Middle frontal gyrus (tissue), 1 donor: ENCODE measurements at regions not wholly inside any gene's neighbourhood (a gene's known extent, or its start where the extent isn't known, plus 50 kb on each side); places are given as distances from the start of the nearest gene placed in this dataset.
"Not testable (repeated sequence)": the region's sequence is repeated elsewhere in the genome, so short reads cannot be mapped to it uniquely, and the experiment has no call there.

ENCODE experiments used
- DNase-seq: peaks from one replicate; pipeline ENCODE4 v3.0.0-alpha.2; 2015; ENCODE audit warnings: low spot score; ENCODE audit errors: extremely low spot score

GRCh38 chr2:72031346-72032110 is 116.1 kb downstream of the CYP26B1 start:
- no peak for DNase-seq

- DNase-seq, result no peak
These were observed 118.7 kb downstream of the CYP26B1 start for GRCh38 chr2:72028996-72029395.

GRCh38 chr2:72028351-72028995 is 119.2 kb downstream of the CYP26B1 start:
- no peak for DNase-seq

GRCh38 chr2:72027426-72028161 is 120.1 kb downstream of the CYP26B1 start:
- DNase-seq, result no peak

- no peak for DNase-seq
These were observed 120.7 kb downstream of the CYP26B1 start for GRCh38 chr2:72026819-72027425.

GRCh38 chr2:72024451-72025175 is 123.0 kb downstream of the CYP26B1 start:
- no peak for DNase-seq

GRCh38 chr2:72023678-72024390 is 123.8 kb downstream of the CYP26B1 start:
- DNase-seq, result no peak

- not testable (repeated sequence) for DNase-seq
These were observed 126.3 kb downstream of the CYP26B1 start for GRCh38 chr2:72021371-72021770.

GRCh38 chr2:72015266-72015665 is 132.4 kb downstream of the CYP26B1 start:
- DNase-seq, result no peak

GRCh38 chr2:72014831-72015230 is 132.8 kb downstream of the CYP26B1 start:
- DNase-seq, result no peak

GRCh38 chr2:72013726-72014125 is 133.9 kb downstream of the CYP26B1 start:
- DNase-seq, result no peak

GRCh38 chr2:72012886-72013574 is 134.6 kb downstream of the CYP26B1 start:
- DNase-seq, result no peak

- no peak for DNase-seq
These were observed 135.9 kb downstream of the CYP26B1 start for GRCh38 chr2:72011791-72012190.

- DNase-seq, result no peak
These were observed 136.3 kb downstream of the CYP26B1 start for GRCh38 chr2:72011370-72011689.

- DNase-seq, result no peak
These were observed 136.9 kb downstream of the CYP26B1 start for GRCh38 chr2:72010647-72011369.

- no peak for DNase-seq
These were observed 139.1 kb downstream of the CYP26B1 start for GRCh38 chr2:72008608-72009007.

GRCh38 chr2:72007402-72007801 is 140.3 kb downstream of the CYP26B1 start:
- DNase-seq, result no peak

GRCh38 chr2:72006188-72006736 is 141.4 kb downstream of the CYP26B1 start:
- DNase-seq, result no peak

- DNase-seq, result no peak
These were observed 142.7 kb downstream of the CYP26B1 start for GRCh38 chr2:72004976-72005375.
